ENCODE measurements at regions not wholly inside any gene's neighbourhood (a gene's known extent, or its start where the extent isn't known, plus 50 kb on each side); places are given as distances from the start of the nearest gene placed in this dataset.

- TF ChIP-seq EZH2 (IDR thresholded peaks at IDR 0.05) (no peak), CTCF (IDR thresholded peaks at IDR 0.05) (no peak), EZH2phosphoT487 (IDR thresholded peaks at IDR 0.05) (no peak)
These were observed 209.5 kb downstream of the TLE4 start for GRCh38 chr9:79781263-79781662.

Data from neural progenitor cell (in vitro differentiated cells).